Jurkat, Clone E6-1 (cell line): ENCODE measurements at regions not wholly inside any gene's neighbourhood (a gene's known extent, or its start where the extent isn't known, plus 50 kb on each side); places are given as distances from the start of the nearest gene placed in this dataset.
A peak's percentile ranks its signal among the peaks of the same experiment; 100 is the strongest.
"Not testable (repeated sequence)": the region's sequence is repeated elsewhere in the genome, so short reads cannot be mapped to it uniquely, and the experiment has no call there.

Source experiments
- DNase-seq: peaks from one replicate; pipeline ENCODE4 v3.0.0-alpha.2; 2011; ENCODE audit warnings: low read depth, low spot score
- H3K4me3 ChIP-seq: 2 replicates; pipeline ENCODE4 v1.5.1; 2011; ENCODE audit warnings: mild to moderate bottlenecking, low read length, control low read depth, moderate library complexity

DNA sequence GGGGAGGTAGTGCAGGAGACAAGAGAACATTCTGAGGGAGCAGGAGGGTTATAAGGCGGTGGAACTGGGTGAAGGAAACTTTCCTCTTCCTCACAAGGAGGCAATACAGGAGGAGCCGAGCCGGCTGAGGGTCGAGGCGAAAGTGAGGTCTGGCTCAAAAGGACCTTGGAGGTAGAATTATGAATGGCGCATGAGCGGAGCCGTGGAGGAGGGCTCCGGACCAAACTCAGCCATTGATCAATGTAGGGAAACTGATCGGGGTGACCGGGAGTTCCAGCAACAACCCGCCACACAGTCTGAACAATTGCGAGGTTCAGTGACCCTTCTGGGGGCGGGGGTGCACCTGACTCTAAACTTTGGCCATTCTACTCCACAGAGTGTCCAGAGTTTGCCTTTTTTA, 118.7 kb upstream of the PZP start:
- not testable (repeated sequence) for H3K4me3 ChIP-seq, DNase-seq

- no peak overlapping the region for H3K4me3 ChIP-seq
- no peak for DNase-seq
These were observed 117.9 kb upstream of the PZP start for GRCh38 chr12:9326085-9326484.

GRCh38 chr12:9325471-9325870, 117.3 kb upstream of the PZP start:
- H3K4me3 ChIP-seq, result no peak overlapping the region
- no peak for DNase-seq

GRCh38 chr12:9324782-9325181, 116.6 kb upstream of the PZP start:
- no peak for DNase-seq
- H3K4me3 ChIP-seq, result no peak overlapping the region

DNA sequence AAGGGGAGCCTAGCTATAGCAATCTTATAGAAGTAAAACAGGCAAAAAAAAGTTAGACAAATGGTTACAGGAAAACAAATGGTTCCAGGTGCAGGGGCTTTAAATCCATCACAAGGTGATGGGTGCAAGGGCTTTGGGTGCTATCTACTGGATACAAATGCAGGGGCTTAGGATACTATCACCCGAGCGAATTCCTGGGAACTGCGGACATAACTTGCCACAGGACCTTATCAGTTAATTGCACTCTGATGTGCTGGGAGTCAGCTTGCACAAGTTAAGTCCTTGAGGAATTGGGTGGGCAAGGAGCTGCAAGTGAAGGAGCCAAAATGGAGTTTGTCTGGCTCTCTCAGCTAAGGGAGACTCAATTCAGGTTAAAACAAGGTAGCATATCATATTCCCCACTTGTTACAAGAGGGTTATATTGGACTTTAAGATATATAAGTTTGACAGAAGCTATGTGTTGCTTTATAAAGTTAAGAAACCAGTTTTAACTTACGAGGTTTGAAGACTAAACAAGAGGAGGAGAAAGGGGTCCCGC, 115.0 kb upstream of the PZP start:
- no peak for DNase-seq
- no peak overlapping the region for H3K4me3 ChIP-seq

GRCh38 chr12:9319842-9320173, 111.6 kb upstream of the PZP start:
- peak; percentile 16 for DNase-seq
- H3K4me3 ChIP-seq, result no peak overlapping the region

DNA sequence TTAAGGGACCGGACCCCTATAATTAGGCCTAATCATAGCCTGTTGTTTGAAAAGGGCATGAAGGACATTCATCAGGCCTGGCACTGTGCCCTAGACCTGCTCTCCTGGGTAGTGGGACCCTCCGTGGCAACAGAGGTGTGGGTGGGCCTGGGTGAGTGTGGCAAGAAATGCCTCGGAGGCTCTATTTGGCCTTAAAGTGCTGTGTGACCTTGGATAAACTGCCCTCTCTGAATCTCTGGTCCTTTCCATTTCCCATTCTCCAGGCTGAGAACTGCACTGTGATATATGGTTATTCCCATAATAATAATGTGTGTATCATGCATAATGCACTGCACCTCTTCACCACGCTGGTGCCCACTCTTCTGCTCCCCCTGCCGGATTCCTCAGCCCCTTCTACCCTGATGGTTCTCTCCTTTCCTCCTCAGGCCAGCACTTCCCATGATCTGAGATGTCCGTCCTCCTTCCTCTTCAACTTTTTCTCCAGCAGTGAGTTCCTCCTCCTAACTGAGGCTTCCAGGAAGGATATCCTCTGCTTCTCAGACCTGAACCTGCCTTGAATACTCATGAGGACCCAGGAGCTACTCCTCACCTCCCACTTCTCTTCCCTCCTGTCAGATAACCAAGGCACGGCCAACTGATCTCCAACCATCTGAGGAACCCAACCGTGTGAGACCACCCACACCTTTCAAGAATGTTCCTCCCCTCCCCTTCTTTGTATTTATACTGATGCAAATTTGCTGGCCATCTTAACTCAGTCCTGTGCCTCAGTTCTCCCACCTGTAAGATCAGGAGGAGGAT, 111.0 kb upstream of the PZP start:
- H3K4me3 ChIP-seq, result no peak overlapping the region
- DNase-seq, result no peak

DNA sequence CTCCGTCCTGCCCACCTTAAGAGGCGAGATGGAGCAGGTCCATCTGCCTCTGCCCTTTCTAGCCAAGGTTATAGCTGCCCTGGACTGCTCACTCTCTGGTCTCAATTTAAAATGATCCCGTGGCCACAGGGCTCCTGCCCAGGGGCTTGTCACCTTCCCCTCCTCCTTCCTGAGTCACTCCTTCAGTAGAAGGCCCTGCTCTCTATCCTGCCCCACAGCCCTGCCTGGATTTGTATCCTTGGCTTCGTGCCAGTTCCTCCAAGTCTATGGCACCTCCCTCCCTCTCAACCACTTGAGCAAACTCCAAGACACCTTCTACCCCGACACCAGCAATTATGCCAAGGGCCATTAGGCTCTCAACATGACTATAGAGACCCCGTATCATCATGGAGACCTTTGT, 105.3 kb upstream of the PZP start:
- DNase-seq, result not testable (repeated sequence)

DNA sequence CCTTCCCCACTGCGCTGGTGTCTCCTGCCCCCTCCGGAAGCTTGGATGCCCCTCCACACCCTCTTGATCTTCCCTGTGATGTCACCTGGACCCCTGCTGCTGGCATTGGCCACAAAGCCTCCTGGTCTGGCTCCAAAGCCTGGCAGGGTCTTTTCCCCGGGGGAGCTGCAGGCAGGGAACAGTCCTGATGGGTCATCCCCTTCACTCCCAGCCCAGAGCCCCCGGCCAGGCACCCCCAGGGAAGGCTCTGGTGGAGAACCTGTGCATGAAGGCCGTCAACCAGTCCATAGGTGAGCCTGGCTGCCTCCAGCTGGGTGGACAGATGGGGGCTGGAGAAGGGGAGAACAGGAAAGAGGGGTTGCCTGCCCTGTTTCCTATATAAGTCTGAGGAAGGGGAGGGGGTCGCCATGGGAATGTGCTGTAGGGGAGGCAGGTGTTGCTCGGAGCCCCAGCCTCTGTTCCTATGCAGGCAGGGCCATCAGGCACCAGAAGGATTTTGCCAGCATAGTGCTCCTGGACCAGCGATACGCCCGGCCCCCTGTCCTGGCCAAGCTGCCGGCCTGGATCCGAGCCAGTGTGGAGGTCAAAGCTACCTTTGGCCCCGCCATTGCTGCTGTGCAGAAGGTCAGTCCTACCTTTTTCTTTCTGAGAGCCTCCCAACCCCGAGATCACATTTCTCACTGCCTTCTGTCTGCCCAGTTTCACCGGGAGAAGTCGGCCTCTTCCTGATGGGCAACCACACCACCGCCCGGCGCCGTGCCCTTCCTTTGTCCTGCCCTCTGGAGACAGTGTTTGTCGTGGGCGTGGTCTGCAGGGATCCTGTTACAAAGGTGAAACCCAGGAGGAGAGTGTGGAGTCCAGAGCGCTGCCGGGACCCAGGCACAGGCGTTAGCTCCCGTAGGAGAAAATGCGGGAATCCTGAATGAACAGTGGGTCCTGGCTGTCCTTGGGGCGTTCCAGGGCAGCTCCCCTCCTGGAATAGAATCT, 104.5 kb upstream of the PZP start:
- DNase-seq, H3K4me3 ChIP-seq: not testable (repeated sequence)

More for the DNA sequence above, 105.3 kb upstream of the PZP start:
- H3K4me3 ChIP-seq, result not testable (repeated sequence)

- H3K4me3 ChIP-seq, DNase-seq: not testable (repeated sequence)
These were observed 103.3 kb upstream of the PZP start for GRCh38 chr12:9311454-9311853.

- not testable (repeated sequence) for H3K4me3 ChIP-seq, DNase-seq
These were observed 102.5 kb upstream of the PZP start for GRCh38 chr12:9310645-9311044.

DNA sequence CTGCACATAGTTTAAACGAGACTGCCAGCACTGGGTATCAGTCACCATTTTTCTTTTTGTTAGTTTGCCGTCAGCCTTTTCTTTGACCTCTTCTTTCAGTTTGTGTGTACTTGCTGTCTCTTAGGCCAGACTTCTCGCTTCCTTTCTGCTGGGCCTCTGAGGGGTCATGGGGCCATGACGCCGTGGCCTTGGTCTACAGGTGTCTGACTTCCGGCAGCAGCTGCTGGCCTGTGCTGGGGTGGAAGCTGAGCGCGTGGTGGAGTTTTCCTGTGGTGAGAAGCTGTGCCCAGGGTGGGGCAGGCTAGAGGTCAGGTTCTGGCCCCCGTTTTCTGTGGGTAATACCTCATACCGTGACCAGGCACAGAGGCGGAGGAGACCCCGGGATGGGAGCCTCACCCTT, 101.6 kb upstream of the PZP start:
- not testable (repeated sequence) for DNase-seq, H3K4me3 ChIP-seq

- H3K4me3 ChIP-seq, DNase-seq: not testable (repeated sequence)
These were observed 100.5 kb upstream of the PZP start for GRCh38 chr12:9308745-9309144.

DNA sequence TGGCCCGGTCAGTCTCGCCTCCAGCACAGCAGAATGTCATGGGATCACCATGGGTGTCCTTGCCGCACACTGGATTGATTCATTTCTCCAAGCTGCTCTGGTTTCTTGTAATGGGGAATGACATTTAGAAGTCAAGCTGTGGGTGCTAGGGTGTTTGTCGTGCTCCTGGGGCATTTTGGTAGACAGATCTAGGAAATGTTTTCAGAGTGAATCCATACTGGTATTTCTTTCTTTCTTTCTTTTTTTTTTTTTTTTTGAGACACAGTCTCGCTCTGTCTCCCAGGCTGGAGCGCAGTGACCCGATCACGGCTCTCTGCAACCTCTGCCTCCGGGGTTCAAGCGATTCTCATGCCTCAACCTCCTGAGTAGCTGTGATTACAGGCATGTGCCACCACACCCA, 100.0 kb upstream of the PZP start:
- H3K4me3 ChIP-seq, DNase-seq: not testable (repeated sequence)

GRCh38 chr12:9307255-9307654, 99.1 kb upstream of the PZP start:
- H3K4me3 ChIP-seq, DNase-seq: not testable (repeated sequence)

DNA sequence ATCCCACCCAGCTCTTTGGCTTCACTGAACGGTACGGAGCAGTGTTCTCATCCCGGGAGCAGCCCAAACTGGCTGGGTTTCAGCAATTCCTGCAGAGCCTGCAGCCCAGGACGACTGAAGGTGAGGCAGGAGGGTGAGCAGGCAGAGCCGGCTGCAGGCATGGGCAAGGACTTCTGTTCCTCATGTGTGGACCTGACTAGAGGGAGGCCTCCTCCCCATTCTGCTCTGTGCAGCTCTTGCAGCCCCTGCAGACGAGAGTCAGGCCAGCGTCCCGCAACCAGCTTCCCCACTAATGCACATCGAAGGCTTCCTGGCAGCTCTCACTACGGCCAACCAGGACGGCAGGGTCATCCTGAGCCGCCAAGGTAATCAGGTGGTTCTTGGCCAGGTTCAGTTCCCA, 97.8 kb upstream of the PZP start:
- DNase-seq, H3K4me3 ChIP-seq: not testable (repeated sequence)

DNA sequence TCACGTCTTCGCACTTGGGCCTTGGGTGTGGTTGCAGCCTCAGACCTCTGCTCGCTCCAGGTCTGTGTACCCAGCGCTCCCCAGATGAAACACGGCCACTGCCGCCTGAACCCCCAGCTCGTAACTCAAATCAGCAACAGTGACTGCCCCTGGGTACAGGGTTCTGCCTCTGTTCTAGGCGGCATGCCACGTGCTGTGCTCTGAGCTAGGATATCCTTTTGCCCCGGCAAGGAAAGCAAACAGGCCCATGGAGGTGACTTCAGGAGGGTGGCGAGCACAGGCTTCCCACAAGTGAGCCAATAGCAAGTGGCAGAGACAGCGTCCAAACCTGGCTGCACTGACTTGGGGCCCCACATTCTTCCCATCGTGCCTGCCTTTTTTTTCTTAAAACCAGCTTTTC, 96.3 kb upstream of the PZP start:
- H3K4me3 ChIP-seq, DNase-seq: not testable (repeated sequence)

GRCh38 chr12:9295872-9296271, 87.7 kb upstream of the PZP start:
- DNase-seq, H3K4me3 ChIP-seq: not testable (repeated sequence)

DNA sequence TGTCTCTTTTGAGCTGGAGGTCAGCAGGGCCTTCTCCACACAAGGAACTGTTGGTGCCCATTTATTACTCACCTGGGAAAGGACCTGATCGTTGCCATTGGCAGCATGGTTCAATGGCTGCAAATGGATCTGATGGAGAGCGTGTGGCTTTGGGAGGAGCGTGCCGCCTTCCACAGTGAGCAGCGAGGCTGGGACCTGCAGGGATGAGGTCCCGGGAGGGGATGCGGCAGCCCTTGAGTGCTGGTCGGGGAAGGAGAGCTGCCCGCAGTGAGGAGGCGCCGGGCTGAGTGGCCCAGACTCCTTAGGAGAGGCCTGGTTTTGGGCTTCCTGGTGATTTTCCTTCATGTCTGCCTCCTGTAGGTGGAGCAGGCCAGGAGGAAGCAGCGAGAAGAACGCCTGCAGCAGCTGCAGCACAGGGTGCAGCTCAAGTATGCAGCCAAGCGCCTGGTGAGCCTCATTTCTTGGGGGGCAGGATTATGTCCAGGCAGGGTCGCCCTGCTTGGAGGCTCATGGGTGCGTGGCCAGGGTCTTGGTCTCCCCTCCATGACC, 86.0 kb upstream of the PZP start:
- H3K4me3 ChIP-seq, DNase-seq: not testable (repeated sequence)

DNA sequence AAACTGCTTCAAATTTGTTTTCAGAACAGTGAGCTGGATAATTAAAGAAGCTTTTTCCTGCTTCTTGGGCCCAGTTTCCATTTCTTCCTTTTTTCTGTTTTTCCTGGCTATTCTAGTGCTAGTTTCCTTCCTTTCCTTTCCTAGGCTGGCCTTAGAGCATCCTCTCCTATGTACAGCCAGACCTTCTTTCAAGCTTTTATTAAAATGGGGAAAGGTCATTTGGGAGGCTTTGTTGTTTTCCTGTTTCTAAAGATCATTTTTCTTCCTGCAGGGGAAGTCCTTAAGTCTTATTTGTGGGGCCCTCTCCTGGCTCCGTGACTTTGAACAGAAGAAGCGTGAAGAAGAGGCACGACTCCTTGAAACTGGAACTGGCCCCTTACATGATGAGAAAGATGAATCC, 85.2 kb upstream of the PZP start:
- DNase-seq, H3K4me3 ChIP-seq: not testable (repeated sequence)
